ENCODE measurements at regions not wholly inside any gene's neighbourhood (a gene's known extent, or its start where the extent isn't known, plus 50 kb on each side); places are given as distances from the start of the nearest gene placed in this dataset.

DNA sequence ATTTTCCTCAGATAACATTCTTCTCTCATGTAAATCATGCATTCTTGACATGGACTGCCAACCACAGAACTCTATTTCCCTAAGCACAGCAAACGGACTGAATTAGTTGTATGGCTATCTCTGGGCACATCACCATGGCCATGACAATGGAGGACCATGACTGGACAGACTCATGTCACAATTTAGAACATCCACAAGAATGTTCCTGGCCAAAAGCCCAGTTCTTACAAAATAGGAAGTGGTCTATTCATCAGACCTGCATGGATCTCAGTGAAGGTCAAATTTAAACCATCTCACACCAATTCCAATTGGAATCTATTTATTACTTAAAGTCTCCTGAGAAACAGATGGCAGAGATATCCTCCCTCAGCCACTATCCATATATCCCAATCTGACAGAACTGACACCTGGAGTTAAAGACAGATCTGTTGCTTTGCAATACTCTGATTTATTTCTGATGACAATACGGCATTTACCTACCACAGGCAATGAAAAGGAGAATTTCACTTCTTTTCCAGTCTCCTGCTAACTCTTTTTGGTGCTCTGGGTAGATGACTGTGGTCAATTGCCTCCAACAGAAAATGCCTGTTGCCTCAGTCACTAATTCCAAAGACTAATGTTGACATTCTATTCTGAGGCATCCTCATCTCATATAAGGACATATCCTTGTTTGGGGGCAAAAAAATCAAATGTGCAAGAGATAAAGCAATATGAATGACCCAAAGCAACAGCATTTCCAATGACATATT is 254.8 kb downstream of the HTR7 start:
- Histone ChIP-seq H3K79me2 (ENCODE audit: control insufficient read depth, insufficient read depth, low read length, unreplicated experiment) (no peaks in the 10 kb centered on the region), H3K4me1 (ENCODE audit: control insufficient read depth, insufficient read depth, low read length, unreplicated experiment) (peaks cover 17% of the 10 kb centered on the region), H3K4me3 (ENCODE audit: low read depth, low read length) (peak overlapping the region; percentile 38; the same call in 1 of the 2 replicates), H3K27me3 (ENCODE audit: insufficient read depth, low read length) (no peaks in the 10 kb centered on the region), H2AFZ (ENCODE audit: low read length, unreplicated experiment) (no peak overlapping the region), H3K36me3 (ENCODE audit: insufficient read depth, low read length) (no peaks in the 10 kb centered on the region), H3K27ac (ENCODE audit: low read depth, low read length) (peak overlapping the region; percentile 94)

DNA sequence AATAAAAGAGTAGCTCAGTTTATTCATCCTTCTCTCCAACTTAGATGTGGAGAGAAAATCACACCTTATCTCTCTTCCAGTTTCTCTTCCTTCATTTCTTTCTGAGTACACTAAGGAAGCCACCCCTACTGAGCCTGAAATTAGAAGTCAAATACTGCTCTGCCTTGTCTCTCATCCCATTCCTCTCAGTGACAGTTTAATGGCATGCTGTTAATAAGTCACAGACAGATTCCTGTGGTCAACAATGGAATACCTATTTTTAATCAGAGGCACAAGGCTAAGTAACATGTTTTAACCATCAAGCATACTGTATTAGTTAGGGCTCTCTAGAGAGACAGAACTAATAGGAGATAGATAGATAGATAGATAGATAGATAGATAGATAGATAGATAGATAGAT is 253.2 kb downstream of the HTR7 start:
- Histone ChIP-seq H3K27ac (ENCODE audit: low read depth, low read length) (no peak overlapping the region), H3K4me1 (ENCODE audit: control insufficient read depth, insufficient read depth, low read length, unreplicated experiment) (peaks cover 17% of the 10 kb centered on the region), H3K27me3 (ENCODE audit: insufficient read depth, low read length) (no peaks in the 10 kb centered on the region), H2AFZ (ENCODE audit: low read length, unreplicated experiment) (no peak overlapping the region), H3K36me3 (ENCODE audit: insufficient read depth, low read length) (no peaks in the 10 kb centered on the region), H3K79me2 (ENCODE audit: control insufficient read depth, insufficient read depth, low read length, unreplicated experiment) (no peaks in the 10 kb centered on the region), H3K4me3 (ENCODE audit: low read depth, low read length) (no peak overlapping the region)

DNA sequence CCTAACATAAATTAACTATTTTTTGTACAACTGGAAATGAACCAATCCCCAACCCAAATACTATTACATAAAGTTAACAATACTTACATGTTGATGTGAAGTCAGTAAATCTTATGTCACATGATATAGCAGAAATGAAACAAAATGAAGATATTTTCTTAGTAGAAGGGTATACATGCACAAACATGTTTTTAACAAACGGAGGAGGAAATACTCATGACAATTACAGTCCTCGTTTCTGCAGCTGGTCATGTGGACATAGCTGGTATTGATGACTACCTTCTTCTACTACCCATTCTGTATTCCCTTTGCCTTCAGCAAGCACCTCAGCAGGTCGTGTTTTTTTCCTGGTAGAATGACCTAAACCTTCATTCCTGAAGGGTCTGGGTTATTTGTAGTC is 252.3 kb downstream of the HTR7 start:
- Histone ChIP-seq H3K36me3 (ENCODE audit: insufficient read depth, low read length) (no peaks in the 10 kb centered on the region), H3K27me3 (ENCODE audit: insufficient read depth, low read length) (no peaks in the 10 kb centered on the region), H2AFZ (ENCODE audit: low read length, unreplicated experiment) (no peak overlapping the region)

DNA sequence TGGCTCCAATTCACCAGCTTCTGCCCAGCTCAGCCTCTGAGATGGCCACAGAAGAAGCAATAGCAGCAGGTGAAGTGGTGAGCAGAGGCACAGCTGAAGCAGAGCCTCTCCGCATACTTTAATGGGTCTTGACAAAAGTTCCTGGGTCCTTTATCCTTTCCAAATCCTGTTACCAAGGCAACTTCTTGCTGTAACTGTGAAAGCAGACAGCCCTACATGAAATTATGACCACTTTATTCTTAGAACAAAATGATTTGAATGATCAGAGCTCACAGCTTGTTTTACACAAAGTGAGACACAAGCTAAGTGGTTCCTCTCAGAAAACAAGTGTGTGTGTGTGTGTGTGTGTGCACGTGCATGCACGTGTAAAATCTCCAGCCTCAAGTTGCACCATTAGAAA is 245.6 kb downstream of the HTR7 start:
- H2AFZ ChIP-seq (ENCODE audit: low read length, unreplicated experiment) = no peak overlapping the region
- no peaks in the 10 kb centered on the region for H3K79me2 ChIP-seq (ENCODE audit: control insufficient read depth, insufficient read depth, low read length, unreplicated experiment)
- no peaks in the 10 kb centered on the region for H3K4me1 ChIP-seq (ENCODE audit: control insufficient read depth, insufficient read depth, low read length, unreplicated experiment)
- H3K27me3 ChIP-seq (ENCODE audit: insufficient read depth, low read length) = peaks cover 10% of the 10 kb centered on the region; the same call in 1 of the 2 replicates
- H3K4me3 ChIP-seq (ENCODE audit: low read depth, low read length) = no peak overlapping the region
- H3K36me3 ChIP-seq (ENCODE audit: insufficient read depth, low read length) = no peaks in the 10 kb centered on the region
- H3K27ac ChIP-seq (ENCODE audit: low read depth, low read length) = no peak overlapping the region

More for the DNA sequence above, 252.3 kb downstream of the HTR7 start:
- no peak overlapping the region for H3K27ac ChIP-seq (ENCODE audit: low read depth, low read length)
- no peaks in the 10 kb centered on the region for H3K79me2 ChIP-seq (ENCODE audit: control insufficient read depth, insufficient read depth, low read length, unreplicated experiment)
- H3K4me3 ChIP-seq (ENCODE audit: low read depth, low read length) = no peak overlapping the region
- peaks cover 17% of the 10 kb centered on the region for H3K4me1 ChIP-seq (ENCODE audit: control insufficient read depth, insufficient read depth, low read length, unreplicated experiment)

DNA sequence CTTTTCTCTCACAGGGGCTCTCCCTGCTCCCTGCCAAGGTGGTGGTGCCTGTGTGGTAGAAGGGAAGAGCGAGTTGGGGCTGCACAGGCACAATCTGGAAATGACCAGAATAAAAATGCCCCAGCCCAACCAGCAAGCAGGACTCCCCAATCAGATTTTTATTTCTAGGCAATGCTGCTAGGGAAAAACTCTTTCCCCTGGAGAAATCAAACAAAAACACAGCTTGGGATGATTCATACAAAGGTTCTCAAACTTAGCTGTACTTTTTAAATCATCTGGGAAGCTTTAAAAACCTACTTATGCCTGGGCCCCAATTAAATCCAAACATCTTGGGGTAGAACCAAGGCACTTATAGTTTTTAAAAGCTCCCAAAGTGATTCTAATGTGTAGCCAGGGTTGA is 243.2 kb downstream of the HTR7 start:
- no peak overlapping the region for H3K27ac ChIP-seq (ENCODE audit: low read depth, low read length)
- H3K27me3 ChIP-seq (ENCODE audit: insufficient read depth, low read length) = peaks cover 27% of the 10 kb centered on the region
- H3K4me3 ChIP-seq (ENCODE audit: low read depth, low read length) = no peak overlapping the region
- no peaks in the 10 kb centered on the region for H3K79me2 ChIP-seq (ENCODE audit: control insufficient read depth, insufficient read depth, low read length, unreplicated experiment)
- H3K4me1 ChIP-seq (ENCODE audit: control insufficient read depth, insufficient read depth, low read length, unreplicated experiment) = no peaks in the 10 kb centered on the region
- no peak overlapping the region for H2AFZ ChIP-seq (ENCODE audit: low read length, unreplicated experiment)
- H3K36me3 ChIP-seq (ENCODE audit: insufficient read depth, low read length) = no peaks in the 10 kb centered on the region

DNA sequence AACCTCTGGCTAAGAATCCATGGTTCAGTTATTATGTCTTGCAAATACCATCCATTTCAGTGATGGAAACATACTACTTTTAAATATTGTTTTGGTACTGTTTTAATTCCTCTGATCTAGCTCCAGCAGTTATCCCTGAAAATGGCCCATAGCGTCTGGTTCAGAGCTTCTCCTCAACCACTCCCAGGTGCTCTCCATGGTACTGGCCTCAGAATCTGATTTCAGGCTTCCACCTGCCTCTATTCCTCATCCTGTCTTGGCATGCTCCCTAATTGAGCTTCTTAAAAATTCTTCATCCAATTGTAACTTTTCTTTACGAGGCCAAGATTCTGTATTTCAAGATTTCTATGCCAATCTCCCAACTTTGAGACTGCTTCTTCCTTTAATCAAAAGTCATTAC is 236.3 kb downstream of the HTR7 start:
- no peak overlapping the region for H3K27ac ChIP-seq (ENCODE audit: low read depth, low read length)

DNA sequence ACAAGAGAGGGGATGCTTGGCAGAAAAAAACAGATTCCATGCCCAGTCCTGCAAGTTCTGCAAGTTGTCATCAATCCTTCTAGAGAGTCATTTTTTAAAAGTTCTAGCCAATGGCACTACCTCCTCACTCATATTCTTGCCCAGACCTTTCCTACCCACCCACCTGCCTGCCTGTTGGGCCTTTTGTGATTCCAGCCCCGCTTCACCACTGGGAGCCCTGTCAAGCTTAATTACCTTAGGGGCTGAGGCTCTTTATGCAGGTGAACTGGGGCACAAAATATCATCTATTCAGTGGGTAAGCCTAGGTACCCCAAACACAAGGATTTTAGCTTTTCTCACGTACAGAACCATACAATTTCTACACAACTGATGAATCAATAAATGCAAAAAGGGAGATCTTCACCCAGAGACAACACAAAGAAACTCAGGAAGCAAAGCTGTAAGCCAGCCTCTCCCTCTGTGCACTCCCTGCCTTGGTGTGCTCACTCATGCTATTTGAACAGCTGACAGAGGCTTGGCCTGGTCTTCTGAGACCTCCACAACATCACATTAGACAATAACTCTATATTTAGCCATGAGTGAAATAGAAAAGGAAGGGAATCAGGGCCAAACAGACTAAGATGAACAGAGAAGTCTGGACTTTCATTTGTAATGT is 222.6 kb downstream of the HTR7 start:
- Histone ChIP-seq H3K27me3 (ENCODE audit: insufficient read depth, low read length) (0 out of 2 replicates have a peak, but pooled peaks cover 4% of the 10 kb centered on the region), H3K36me3 (ENCODE audit: insufficient read depth, low read length) (no peaks in the 10 kb centered on the region), H3K4me1 (ENCODE audit: control insufficient read depth, insufficient read depth, low read length, unreplicated experiment) (no peaks in the 10 kb centered on the region)

More for the DNA sequence above, 236.3 kb downstream of the HTR7 start:
- peaks cover 30% of the 10 kb centered on the region for H3K27me3 ChIP-seq (ENCODE audit: insufficient read depth, low read length)
- H3K36me3 ChIP-seq (ENCODE audit: insufficient read depth, low read length) = no peaks in the 10 kb centered on the region
- no peak overlapping the region for H2AFZ ChIP-seq (ENCODE audit: low read length, unreplicated experiment)
- H3K79me2 ChIP-seq (ENCODE audit: control insufficient read depth, insufficient read depth, low read length, unreplicated experiment) = no peaks in the 10 kb centered on the region
- no peak overlapping the region for H3K4me3 ChIP-seq (ENCODE audit: low read depth, low read length)
- no peaks in the 10 kb centered on the region for H3K4me1 ChIP-seq (ENCODE audit: control insufficient read depth, insufficient read depth, low read length, unreplicated experiment)

DNA sequence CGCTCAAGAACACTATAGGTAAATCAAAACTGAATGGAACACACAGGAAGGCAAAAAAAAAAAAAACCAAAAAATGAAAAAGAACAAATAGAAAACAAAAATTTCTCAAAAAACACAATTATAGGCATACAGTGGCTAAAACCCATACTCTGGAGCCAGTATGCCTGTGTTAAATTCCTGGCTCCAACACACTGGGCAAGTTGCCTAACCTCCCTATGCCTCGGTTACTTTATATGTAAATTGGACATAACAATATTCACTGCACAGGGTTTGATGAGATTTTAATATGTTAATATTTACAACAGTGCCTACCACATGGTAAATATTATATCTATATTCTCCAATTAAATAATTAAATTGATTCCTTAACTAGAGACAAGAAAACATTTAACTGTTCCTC is 217.1 kb downstream of the HTR7 start:
- H3K4me1 ChIP-seq (ENCODE audit: control insufficient read depth, insufficient read depth, low read length, unreplicated experiment) = peaks cover 34% of the 10 kb centered on the region
- H3K27me3 ChIP-seq (ENCODE audit: insufficient read depth, low read length) = no peaks in the 10 kb centered on the region

More for the DNA sequence above, 222.6 kb downstream of the HTR7 start:
- no peak overlapping the region for H3K27ac ChIP-seq (ENCODE audit: low read depth, low read length)
- no peak overlapping the region for H2AFZ ChIP-seq (ENCODE audit: low read length, unreplicated experiment)
- no peak overlapping the region for H3K4me3 ChIP-seq (ENCODE audit: low read depth, low read length)
- no peaks in the 10 kb centered on the region for H3K79me2 ChIP-seq (ENCODE audit: control insufficient read depth, insufficient read depth, low read length, unreplicated experiment)

DNA sequence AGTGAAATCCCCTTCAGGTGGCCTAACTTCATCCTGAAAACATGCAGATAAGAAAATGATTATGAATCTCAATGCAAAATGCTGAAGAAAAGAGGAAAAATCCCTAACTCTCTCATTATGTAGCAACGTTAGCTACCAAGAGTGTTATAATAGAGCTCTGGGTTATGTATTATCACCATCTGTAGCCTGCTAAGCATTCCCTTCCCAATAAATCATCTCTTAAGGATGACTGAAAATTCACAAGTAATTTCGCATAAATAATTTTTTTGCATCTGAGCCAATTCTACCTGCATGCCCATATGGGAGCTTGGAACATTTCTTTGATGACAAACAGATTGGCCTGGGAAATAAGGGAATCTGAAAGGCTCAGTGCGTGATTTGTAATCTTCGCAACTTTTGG is 216.1 kb downstream of the HTR7 start:
- no peak overlapping the region for H2AFZ ChIP-seq (ENCODE audit: low read length, unreplicated experiment)

More for the DNA sequence above, 217.1 kb downstream of the HTR7 start:
- Histone ChIP-seq H3K79me2 (ENCODE audit: control insufficient read depth, insufficient read depth, low read length, unreplicated experiment) (no peaks in the 10 kb centered on the region), H3K36me3 (ENCODE audit: insufficient read depth, low read length) (no peaks in the 10 kb centered on the region), H2AFZ (ENCODE audit: low read length, unreplicated experiment) (no peak overlapping the region), H3K27ac (ENCODE audit: low read depth, low read length) (no peak overlapping the region), H3K4me3 (ENCODE audit: low read depth, low read length) (no peak overlapping the region)

DNA sequence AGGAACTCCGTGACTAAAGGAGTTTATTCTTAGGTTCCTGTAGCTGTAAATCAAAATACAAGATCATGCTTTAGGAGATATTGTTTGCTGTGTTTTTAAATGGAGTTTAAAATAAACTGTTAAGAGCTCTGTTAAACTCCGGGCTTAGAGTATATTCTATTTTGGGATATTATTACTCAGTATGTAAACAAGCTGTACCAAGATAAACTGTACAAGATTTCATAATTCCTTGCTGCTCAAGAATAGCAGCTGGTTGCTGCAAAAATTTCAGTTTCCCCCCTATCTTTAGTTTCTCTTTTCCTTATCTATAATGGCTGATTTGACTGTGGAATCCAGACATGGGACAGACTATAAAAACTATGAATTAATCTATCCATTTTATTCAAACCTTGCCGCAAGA is 215.7 kb downstream of the HTR7 start:
- Histone ChIP-seq H3K79me2 (ENCODE audit: control insufficient read depth, insufficient read depth, low read length, unreplicated experiment) (no peaks in the 10 kb centered on the region), H3K27ac (ENCODE audit: low read depth, low read length) (peak overlapping the region; percentile 39; the same call in 1 of the 2 replicates), H3K27me3 (ENCODE audit: insufficient read depth, low read length) (no peaks in the 10 kb centered on the region), H3K4me1 (ENCODE audit: control insufficient read depth, insufficient read depth, low read length, unreplicated experiment) (peaks cover 34% of the 10 kb centered on the region), H3K36me3 (ENCODE audit: insufficient read depth, low read length) (no peaks in the 10 kb centered on the region), H3K4me3 (ENCODE audit: low read depth, low read length) (no peak overlapping the region), H2AFZ (ENCODE audit: low read length, unreplicated experiment) (no peak overlapping the region)

More for the DNA sequence above, 216.1 kb downstream of the HTR7 start:
- Histone ChIP-seq H3K79me2 (ENCODE audit: control insufficient read depth, insufficient read depth, low read length, unreplicated experiment) (no peaks in the 10 kb centered on the region), H3K4me1 (ENCODE audit: control insufficient read depth, insufficient read depth, low read length, unreplicated experiment) (peaks cover 34% of the 10 kb centered on the region), H3K27ac (ENCODE audit: low read depth, low read length) (peak overlapping the region; percentile 39; the same call in 1 of the 2 replicates), H3K36me3 (ENCODE audit: insufficient read depth, low read length) (no peaks in the 10 kb centered on the region), H3K4me3 (ENCODE audit: low read depth, low read length) (no peak overlapping the region), H3K27me3 (ENCODE audit: insufficient read depth, low read length) (no peaks in the 10 kb centered on the region)

DNA sequence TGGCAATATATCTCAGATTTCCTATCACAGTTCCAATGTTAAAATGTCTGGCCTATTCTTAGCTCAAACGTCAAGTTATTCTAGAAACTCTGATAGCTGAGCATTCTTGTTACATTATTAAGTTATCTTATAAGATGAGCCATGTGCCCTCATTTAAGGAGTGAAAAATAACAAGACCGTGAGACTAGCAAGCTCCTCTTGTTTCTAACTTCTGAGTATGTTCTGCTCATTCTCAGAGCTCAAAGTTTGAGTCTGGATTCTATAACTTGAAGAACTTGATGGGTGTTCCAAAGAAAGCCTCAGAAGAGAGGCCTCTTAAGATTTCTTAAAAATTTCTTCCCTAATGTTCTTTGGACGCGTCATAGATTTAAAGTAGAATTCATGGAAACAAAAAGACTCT is 215.2 kb downstream of the HTR7 start:
- no peaks in the 10 kb centered on the region for H3K27me3 ChIP-seq (ENCODE audit: insufficient read depth, low read length)
- H3K4me3 ChIP-seq (ENCODE audit: low read depth, low read length) = peak overlapping the region; percentile 18; the same call in 1 of the 2 replicates
- H3K27ac ChIP-seq (ENCODE audit: low read depth, low read length) = peak overlapping the region; percentile 8; the same call in 1 of the 2 replicates
- H3K4me1 ChIP-seq (ENCODE audit: control insufficient read depth, insufficient read depth, low read length, unreplicated experiment) = peaks cover 34% of the 10 kb centered on the region
- no peaks in the 10 kb centered on the region for H3K79me2 ChIP-seq (ENCODE audit: control insufficient read depth, insufficient read depth, low read length, unreplicated experiment)
- peak overlapping the region; percentile 53 for H2AFZ ChIP-seq (ENCODE audit: low read length, unreplicated experiment)
- no peaks in the 10 kb centered on the region for H3K36me3 ChIP-seq (ENCODE audit: insufficient read depth, low read length)

All from ACC112 (cell line).